ENCODE measurements at regions not wholly inside any gene's neighbourhood (a gene's known extent, or its start where the extent isn't known, plus 50 kb on each side); places are given as distances from the start of the nearest gene placed in this dataset.
"Not testable (repeated sequence)": the region's sequence is repeated elsewhere in the genome, so short reads cannot be mapped to it uniquely, and the experiment has no call there.

DNA sequence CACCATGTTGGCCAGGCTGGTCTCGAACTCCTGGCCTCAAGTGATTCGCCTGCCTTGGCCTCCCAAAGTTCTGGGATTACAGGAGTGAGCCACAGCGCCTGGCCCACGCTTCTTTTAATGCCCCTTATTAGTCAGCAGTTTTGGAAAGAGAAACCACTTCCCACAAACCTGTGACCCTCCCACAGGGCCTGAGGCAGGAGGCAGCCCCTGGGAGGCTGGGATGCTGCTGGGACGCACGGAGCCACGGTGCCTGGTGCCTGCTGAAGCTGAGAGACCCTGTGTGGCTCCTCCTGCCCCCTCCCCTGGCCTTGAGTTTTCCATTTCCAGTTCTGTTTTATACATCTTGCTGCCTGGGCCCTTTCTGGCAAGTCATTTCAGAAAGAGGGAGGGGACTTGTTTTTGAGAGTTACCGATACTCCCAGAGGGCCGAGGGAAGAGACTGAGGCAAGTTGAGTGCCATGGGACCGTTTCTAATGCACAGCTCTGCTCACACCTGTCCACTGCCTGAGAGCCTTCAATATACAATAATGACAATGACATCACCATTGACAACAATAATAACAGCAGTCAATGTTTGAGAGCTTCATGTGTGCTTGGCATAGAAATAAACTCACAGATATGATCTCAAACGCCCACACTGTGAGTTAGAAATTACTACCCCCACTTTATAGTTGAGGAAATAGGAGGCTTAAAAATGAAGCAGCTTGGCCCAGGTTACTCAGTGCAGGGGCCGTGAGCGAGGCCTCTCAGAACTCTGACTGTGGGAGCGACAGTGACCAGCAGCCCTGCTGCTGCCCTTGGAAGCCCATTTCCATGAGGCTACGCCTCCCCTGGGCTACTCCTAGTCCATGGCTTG, 78.1 kb upstream of the YWHAQ start:
- no peak for DNase-seq (ENCODE audit: low spot score)

DNA sequence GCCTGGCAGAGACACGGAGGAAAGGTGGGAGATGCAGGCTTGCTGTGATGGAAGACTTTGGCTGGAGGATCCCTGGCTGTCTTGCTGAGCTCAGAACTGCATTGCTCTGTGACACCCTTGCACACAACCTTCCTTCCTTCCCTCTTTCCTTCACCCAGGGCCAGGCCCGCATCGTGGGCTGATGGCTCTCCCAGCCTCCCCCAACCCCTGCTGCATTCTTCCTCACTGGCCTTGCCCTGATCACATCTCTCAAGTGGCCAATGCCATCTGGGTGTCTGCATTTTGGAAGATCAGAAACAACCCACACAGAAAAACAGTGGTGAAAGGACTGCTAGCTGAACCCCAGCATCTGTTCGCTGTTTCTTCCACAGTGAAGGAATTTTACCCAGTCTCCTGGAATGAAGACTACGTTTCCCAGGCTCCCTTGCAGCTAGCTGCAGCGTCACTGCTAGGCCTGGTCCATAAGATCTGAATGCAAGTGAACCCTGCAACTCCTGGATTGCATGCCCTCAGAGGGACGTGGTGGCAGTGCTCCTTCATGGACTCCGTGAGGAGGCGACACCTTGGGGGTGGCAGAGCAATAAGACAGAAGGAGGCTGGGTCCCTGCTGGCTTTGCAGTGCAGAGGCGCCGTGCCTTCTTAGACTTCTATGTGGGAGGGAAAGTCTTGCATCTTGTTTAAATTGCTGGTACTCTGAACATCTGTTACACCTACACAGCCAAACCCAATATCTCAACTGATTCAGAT, 78.9 kb upstream of the YWHAQ start:
- DNase-seq (ENCODE audit: low spot score): no peak

DNA sequence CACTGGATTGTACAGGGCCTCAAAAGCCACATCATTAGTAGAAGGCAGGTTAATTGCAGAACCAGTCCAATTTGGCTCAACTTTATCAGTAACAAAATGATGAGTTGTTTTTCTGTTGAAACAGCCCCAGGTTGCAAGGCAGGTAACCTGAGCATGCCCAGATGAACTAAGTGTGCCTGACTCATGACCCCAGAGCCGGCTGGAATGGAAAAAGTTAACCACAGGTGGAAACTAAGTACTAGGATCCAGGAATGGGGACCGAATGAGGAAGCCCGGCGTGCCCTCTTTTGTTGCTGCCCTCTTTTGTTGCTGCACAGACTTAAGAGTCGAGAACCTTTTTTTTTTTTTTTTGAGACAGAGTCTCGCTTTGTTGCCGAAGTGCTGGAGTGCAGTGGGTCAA, 79.5 kb upstream of the YWHAQ start:
- no peak for DNase-seq (ENCODE audit: low spot score)

DNA sequence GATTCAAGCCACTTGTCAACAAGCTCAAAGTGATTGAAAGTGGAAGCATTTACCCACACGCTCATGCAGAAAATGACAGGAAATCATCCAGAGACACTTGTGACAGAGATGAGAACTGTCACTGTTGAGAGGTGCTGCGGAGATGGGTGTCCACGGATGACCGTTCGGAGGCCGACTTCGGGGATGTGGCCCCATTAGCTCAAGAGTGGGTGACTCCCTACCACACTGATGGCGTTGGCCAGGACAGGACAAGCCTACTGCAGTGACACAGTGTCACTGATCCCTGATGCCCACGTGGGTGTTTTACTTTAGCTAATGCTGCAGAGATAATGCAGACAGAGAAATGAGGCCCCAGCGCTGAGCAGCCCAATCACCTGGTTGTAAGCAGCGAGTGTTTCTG, 81.5 kb upstream of the YWHAQ start:
- DNase-seq (ENCODE audit: low spot score): no peak

DNA sequence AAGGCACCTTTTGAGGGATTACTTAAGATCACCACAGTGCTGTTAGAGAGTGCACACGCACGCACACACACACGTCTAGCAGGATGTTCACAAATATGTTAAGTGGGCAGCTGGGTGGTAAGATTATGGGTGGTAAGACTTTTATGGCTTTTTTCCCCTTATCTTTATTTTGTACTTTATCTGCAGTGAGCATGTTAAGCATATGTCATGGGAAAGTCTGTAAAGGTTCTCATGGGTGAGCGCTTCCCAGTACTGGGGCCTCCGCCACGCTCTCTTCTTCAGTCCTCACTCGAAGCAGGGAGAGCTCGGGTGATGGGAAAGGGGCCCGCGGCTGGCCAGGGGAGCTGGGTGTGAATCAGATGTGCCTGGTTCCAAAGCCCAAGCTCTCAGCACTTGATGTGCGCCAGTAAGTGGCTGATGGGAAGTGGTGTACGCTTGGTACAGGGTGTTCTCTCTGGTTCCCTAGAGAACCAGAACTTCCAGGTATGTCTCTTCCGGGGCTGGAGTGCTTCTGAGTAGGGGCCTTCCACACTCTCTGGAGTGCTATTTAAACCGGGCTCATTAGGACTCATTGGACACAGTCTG, 83.9 kb upstream of the YWHAQ start:
- DNase-seq (ENCODE audit: low spot score): no peak

DNA sequence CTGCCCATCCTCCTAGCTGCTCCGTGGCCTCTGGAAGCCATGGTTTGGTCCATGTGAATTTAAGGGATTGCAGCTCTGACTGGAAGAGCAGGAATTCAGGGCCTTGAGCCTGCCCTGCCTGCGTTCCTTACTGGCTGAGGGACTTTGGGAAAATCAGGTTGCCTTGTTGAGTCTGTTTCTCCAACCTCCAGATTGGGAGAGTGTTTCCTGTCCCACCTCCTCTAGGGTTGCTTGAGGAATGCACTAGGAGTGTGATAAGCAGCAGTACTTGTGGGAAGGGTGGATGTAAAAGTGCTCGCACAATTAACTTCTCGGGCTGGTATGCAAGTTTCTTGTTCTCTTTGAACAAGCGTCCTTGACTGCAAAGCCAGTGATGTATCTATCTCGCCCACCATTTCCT, 84.4 kb upstream of the YWHAQ start:
- no peak for DNase-seq (ENCODE audit: low spot score)

DNA sequence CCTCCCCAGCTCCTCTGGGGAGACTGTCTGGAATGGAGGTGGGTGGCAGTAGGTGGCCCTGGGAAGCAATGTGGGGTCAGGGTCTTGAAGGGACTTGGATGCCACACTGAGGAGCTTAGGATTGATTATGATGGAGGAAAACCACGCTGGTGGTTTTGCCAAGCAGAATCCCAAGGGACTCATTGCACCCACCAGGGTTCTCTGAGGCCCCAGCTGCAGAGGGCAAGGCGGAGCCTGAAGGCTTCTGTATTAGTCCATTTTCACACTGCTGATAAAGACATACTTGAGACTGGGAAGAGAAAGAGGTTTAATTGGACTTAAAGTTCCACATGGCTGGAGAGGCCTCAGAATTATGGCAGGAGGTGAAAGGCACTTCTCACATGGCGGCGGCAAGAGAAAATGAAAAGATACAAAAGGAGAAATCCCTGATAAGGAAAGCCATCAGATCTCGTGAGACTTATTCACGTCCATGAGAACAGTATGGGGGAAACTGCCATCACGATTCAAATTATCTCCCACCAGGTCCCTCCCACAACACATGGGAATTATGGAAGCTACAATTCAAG, 87.2 kb upstream of the YWHAQ start:
- no peak for DNase-seq (ENCODE audit: low spot score)

DNA sequence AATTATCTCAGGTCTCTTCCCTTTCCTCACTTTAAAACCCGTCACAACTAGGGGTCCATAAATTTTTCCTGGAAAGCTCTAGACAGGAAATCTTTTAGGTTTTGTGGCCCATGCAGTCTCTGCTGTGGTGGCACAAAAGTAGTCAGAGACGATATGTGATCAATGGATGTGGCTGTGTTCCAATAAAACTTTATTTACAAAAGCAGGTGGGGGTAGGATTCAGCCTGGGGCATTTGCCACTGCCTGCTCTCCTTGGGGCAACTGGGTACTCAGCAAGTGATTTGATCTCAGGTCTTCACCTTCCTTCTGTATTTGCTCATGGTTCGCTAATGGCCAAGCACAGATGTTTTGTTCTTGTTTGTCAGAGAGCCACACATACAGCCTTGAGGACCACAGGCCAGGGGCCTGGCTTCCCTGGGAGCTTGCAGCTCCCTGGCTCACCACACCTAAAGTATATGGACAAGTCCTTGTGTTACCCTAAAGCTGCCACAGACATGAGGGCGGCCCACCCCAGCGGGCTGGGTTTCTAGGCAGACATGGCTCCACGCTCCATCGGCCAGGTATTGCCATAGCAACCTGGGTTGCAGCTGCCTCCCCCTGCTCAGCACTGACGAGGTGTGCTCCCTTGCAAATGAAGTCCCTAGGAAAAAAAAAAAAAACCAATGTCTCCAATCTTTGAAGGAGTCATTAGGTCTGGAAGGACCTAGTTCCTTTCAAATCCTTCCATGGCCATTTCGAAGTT, 89.7 kb upstream of the YWHAQ start:
- no peak for DNase-seq (ENCODE audit: low spot score)

DNA sequence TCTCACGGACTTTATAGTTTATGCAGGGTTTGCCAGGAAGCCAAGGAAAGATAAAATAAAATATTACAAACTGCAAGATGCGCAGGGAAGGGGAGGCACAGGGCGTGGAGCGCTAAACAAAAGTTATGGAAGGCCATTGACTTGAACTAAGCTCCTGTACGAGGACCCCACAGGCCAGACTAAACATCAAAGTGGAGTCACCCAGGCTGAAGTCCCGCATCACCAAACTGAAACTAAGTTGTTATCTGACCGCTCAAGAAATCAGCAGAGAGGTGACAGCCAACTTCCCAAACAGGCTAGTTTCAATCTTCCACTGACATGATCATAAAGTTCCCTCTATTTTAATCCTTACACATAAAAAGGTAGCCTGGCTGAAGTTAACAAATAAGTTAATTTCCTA, 90.5 kb upstream of the YWHAQ start:
- DNase-seq (ENCODE audit: low spot score): no peak

DNA sequence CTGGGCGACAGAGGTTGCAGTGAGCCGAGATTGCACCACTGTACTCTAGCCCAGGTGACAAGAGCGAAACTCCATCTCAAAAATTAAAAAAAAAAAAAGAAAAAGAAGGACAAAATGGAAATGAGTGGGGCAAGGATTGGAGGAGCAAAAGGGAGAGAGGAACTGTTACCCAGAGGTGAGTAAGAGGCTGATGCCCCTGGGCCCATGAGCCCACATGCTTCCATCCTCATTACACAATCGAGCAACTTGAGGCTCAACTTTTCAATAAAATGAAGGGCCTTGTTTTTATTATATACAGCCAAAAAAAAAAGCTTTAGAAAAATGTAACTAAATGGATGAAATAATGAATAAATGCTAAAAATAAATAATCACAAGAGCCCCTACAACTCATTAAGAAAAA, 91.7 kb upstream of the YWHAQ start:
- no peak for DNase-seq (ENCODE audit: low spot score)

DNA sequence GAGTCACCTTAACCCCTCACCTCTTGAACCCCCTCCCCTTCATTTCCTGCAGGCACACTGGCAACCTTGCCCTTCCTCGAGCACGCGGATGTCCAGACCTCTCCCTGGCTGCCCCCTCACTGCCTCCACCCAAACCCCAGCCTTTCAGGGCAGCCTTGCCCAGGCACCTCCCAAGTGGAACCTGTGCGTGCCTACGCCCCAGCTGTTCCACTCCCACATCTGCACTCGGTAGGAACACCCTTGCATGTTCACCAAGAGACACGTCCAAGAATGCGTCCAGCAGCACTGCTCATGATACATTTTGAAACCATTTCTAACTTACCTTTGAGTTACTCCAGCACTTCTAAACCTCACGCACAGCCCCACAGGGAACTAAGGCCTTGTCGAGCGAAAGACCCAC, 93.8 kb upstream of the YWHAQ start:
- no peak for DNase-seq (ENCODE audit: low spot score)

DNA sequence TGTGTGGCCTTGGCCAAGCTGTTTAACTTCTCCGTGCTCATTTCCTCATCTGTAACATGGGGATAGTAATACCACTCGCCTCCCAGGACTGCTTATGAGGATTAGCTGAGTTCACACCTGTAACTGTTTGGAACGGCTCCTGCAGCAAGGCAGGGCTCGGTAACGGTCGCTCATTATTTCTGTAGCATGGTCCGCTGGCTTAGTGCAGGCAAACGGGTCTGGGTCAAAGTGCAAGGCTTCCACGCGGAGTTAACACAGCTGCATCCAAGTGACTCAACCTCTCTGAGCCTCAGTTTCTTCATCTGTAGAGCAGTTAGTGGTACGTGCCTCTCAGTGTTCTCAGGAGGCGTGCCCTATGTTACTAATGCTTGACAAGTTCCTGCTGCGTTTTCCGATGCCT, 94.3 kb upstream of the YWHAQ start:
- no peak for DNase-seq (ENCODE audit: low spot score)

DNA sequence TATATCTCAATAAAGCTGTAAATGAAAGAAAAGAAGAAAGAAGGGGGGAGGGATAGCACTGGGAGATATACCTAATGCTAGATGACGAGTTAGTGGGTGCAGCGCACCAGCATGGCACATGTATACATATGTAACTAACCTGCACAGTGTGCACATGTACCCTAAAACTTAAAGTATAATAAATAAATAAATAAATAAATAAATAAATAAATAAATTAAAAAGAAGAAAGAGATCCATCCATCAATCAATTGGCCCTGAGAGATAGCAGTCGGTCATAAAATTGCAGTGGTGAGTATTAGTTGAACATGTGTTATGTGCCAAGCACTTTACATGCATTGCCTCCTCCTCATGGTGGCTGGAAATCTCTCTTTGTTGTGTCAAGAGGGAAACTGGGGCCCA, 95.2 kb upstream of the YWHAQ start:
- DNase-seq (ENCODE audit: low spot score): not testable (repeated sequence)

DNA sequence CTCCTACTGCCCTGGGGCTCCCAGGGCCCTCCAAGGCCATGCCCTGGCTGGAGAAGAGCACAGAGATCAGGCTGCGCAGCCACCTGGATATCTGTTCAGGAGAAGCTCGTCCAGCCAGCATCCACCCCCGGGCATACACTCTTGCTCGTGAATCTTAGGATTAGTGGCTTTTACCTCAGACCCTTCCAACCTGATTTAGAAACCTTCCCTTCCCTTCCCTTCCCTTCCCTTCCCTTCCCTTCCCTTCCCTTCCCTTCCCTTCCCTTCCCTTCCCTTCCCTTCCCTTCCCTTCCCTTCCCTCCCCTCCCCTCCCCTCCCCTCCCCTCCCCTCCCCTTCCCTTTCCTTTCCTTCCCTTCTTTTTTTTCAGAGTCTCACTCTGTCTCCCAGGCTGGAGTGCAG, 99.7 kb upstream of the YWHAQ start:
- DNase-seq (ENCODE audit: low spot score): not testable (repeated sequence)

DNA sequence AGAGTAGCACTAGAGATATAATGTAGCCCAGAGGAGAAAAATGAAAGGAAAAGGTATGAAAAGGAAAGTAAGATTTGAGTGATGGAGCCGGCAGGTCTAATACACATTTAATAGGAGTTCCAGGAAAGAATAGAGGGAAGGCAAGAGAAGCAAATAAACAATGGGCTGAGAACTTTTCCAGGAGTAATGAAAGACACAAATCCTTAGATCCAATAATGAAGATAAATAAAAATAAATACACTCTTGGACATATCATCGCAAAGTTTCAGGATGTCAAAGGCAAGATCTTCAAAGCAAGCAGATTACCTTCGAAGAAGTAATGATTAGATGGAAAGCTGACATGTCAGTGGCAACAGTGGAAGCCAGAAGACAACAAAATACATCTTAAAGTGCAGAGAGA, 102.0 kb upstream of the YWHAQ start:
- no peak for DNase-seq (ENCODE audit: low spot score)

DNA sequence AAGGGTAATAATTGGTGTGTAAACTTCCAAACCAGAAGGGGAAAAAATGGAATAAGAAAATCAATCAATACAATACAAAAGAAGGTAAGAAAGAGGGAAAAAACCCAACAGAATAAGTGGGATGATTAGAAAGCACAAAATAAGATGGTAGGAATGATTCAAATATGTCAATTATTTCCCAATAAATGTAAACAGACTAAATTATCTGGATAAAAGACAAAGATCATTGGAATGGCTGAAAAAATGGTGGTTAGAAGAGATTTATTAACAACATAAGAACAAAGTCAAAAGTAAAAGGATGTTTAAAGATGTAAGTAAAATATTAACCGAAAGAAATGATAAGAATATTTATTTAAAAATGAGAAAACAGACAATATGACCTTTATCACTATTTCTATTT, 103.5 kb upstream of the YWHAQ start:
- no peak for DNase-seq (ENCODE audit: low spot score)

DNA sequence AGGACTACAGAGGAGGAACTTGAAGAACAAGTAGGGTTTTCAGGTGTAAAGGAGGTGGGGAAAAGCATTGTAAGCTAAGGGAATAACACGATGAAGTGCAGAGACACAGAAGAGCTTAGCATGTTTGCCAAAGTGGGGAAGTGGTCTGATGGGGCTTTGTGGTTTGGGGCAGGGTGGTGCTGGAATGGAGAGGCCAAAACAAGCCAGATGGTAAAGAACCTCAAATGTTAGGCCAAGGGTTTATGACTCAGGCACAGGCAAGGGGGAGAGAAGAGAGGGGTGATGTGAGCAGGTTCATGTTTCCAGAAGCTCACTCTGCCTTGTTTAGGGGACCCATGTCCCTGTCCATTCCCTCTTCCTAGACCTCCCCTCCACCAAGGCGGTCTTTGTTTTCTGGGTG, 104.5 kb upstream of the YWHAQ start:
- DNase-seq (ENCODE audit: low spot score): no peak

DNA sequence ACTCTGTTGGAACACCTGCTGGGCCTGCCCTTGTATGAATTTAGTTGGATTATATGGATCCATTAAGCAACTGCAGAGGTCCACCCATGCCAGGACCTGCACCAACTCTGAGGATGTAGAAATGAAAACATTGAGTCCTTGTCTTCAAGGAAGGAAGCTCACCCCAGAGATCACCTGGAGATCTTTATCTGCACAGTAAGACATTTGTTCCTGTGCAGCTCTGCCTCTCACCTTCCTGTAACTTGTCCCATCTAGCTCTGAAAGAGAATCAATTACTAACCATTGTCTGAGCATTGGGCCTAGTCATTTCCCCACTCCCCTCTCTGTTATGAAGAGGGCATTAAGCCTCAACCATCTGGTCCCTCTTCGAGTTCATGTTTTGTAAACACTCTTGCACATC, 105.2 kb upstream of the YWHAQ start:
- DNase-seq (ENCODE audit: low spot score): no peak

DNA sequence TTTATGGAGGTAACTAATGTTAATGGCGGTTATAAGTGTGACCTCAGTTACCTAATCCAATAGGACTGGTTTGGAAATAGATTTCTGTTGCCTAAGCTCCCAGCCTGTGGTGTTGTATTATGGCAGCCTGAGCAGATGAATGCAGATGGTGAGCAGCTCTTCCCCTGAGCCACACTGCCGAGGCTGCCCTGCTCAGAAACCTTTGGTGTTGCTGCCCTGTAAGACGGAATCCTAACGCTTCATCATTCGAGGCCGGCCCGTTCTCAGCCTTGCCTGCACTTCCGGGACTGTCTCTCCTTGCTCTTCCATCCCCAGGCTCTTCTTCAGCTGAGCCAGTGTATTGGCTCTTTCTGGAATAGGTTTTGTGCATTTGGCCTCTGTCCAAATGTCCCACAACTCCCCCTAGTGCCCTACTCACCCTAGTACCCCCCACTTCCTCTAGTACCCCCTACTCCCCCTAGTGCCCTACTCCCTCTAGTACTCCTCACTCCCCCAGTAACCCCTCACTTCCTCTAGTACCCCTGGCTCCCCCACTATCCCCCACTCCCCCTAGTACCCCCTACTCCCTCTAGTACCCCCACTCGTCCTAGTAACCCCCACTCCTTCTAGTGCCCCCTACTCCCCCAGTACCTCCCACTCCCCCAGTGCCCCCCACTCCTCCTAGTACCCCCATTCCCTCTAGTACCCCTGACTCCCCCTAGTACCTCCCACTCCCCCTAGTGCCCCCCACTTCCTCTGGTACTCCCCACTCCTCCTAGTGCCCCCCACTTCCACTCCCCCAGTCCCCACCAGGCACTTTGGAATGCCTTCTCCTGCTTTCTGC, 106.0 kb upstream of the TAF1B start:
- DNase-seq (ENCODE audit: low spot score): peak; percentile 3

DNA sequence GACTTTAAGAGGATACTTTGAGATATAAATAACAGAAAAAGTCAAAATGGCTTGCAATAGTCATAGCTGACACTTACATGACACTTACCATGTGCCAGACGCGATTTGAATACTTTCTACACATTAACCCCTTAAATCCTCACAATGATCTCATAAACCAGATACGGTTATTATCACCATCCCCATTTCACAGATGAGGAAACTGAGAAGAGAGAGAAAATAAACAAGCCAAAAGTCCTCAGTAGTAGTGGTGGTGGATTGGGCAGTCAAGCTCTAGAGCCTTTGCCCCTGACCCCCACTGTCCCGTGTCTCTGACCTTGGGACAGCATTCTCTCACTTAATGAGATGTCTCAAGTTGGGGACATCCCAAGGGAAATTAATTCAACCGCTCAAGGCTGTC, 105.2 kb upstream of the TAF1B start:
- DNase-seq (ENCODE audit: low spot score): no peak
